Sigmoid colon (tissue), 6 donors: ENCODE measurements at regions not wholly inside any gene's neighbourhood (a gene's known extent, or its start where the extent isn't known, plus 50 kb on each side); places are given as distances from the start of the nearest gene placed in this dataset.
A peak's percentile ranks its signal among the peaks of the same experiment; 100 is the strongest.

Experiments
- DNase-seq: peaks from one replicate; pipeline ENCODE4 v3.0.0-alpha.2; 2019
- H3K27ac ChIP-seq, 4 donors: fragments of 200-600 bp; sonication (generic); one replicate each; pipeline ENCODE4 v1.5.1; 2016 to 2019; ENCODE audit warnings: mild to moderate bottlenecking in 1 of 4
- H3K27me3 ChIP-seq, 3 donors: fragments of 200-600 bp; sonication (generic); one replicate each; pipeline ENCODE4 v1.5.1; 2019; ENCODE audit warnings: mild to moderate bottlenecking in 1 of 3
- H3K36me3 ChIP-seq, 4 donors: fragments of 200-600 bp; sonication (generic); one replicate each; pipeline ENCODE4 v1.5.1; 2016 to 2019
- H3K4me1 ChIP-seq, 4 donors: fragments of 200-600 bp; sonication (generic); one replicate each; pipeline ENCODE4 v1.5.1; 2017 to 2019
- H3K4me3 ChIP-seq, 4 donors: fragments of 200-600 bp; sonication (generic); one replicate each; pipeline ENCODE4 v1.5.1; 2017 to 2019; ENCODE audit warnings: mild to moderate bottlenecking in 2 of 4, moderate library complexity in 1 of 4
- H3K9me3 ChIP-seq, 4 donors: fragments of 200-600 bp in 3 of 4; sonication (generic) in 3 of 4; one replicate each; pipeline versions ENCODE4 v1.5.1 to v1.6.1; 2013 to 2019
- EP300 ChIP-seq, 4 donors: sonication (generic); formaldehyde crosslinking; IDR thresholded peaks; one replicate each; pipeline ENCODE4 v1.6.1; 2017; ENCODE audit warnings: antibody characterized with exemption in 4 of 4
- POLR2A ChIP-seq, 2 donors: fragments of 450-650 bp; IDR thresholded peaks; one replicate each; pipeline ENCODE4 v1.6.1; 2016; ENCODE audit warnings: antibody characterized with exemption in 2 of 2, mild to moderate bottlenecking in 2 of 2, moderate library complexity in 2 of 2
- POLR2AphosphoS5 ChIP-seq, 4 donors: sonication (generic); formaldehyde crosslinking; IDR thresholded peaks; one replicate each; pipeline ENCODE4 v1.6.1; 2017; ENCODE audit warnings: antibody characterized with exemption in 4 of 4
- WGBS, 2 donors: extraction: QIAGEN DNeasy Blood & Tissue Kit; methylation state at CpG; one replicate each; pipeline ENCODE4 v1.1.7; 2013; 5-methylcytosine and 5-hydroxymethylcytosine counted together
- intact Hi-C: fragments of 100-400 bp; cut with DNase I; formaldehyde crosslinking; loops from one replicate; pipeline ENCODE4 v1.15.1; 2023
- TF ChIP-seq, protein P1 (sequence below), 4 experiments: fragments of 450-650 bp in 3 of 4; fragments of 200-600 bp in 1 of 4; IDR thresholded peaks; one replicate each; pipeline ENCODE4 v1.5.1; 2016 to 2019; ENCODE audit warnings: antibody characterized with exemption in 4 of 4, mild to moderate bottlenecking in 3 of 4, moderate library complexity in 2 of 4
- donor health status: healthy with polysubstance abuse.
- donor health status: healthy.

- H3K36me3 ChIP-seq: no peaks in the 10 kb centered on the region
These were observed 239.1 kb upstream of the ARHGAP20 start for GRCh38 chr11:110951037-110951949.

GRCh38 chr11:110948112-110948511 lies 235.9 kb upstream of the ARHGAP20 start:
- H3K9me3 ChIP-seq: no peaks in the 10 kb centered on the region
- DNase-seq: no peak
- peak overlapping the region in 1 of 4 donors; percentile 20 for H3K27ac ChIP-seq
- no peaks in the 10 kb centered on the region for H3K4me1 ChIP-seq
- TF ChIP-seq EP300 (IDR thresholded peaks at IDR 0.05) (no peak), POLR2AphosphoS5 (IDR thresholded peaks at IDR 0.05) (peak in 3 of 4 donors; percentile 21 to 51 (median 46))
- H3K4me3 ChIP-seq: no peak overlapping the region
- intact Hi-C loops: no loop called here
- WGBS, 2 donors: 86 to 88% methylated on average over 3 of the region's 3 CpGs
- H3K27me3 ChIP-seq: no peaks in the 10 kb centered on the region
- no peaks in the 10 kb centered on the region for H3K36me3 ChIP-seq

More at GRCh38 chr11:110951037-110951949, 239.1 kb upstream of the ARHGAP20 start:
- Histone ChIP-seq H3K9me3 (no peaks in the 10 kb centered on the region), H3K4me1 (no peaks in the 10 kb centered on the region), H3K27me3 (no peaks in the 10 kb centered on the region), H3K4me3 (no peak overlapping the region), H3K27ac (peak overlapping the region; percentile 6 to 60 (median 20))
- DNase-seq: no peak
- TF ChIP-seq EP300 (IDR thresholded peaks at IDR 0.05): no peak
- TF ChIP-seq POLR2AphosphoS5 (IDR thresholded peaks at IDR 0.05): no peak
- TF ChIP-seq, protein P1, sequence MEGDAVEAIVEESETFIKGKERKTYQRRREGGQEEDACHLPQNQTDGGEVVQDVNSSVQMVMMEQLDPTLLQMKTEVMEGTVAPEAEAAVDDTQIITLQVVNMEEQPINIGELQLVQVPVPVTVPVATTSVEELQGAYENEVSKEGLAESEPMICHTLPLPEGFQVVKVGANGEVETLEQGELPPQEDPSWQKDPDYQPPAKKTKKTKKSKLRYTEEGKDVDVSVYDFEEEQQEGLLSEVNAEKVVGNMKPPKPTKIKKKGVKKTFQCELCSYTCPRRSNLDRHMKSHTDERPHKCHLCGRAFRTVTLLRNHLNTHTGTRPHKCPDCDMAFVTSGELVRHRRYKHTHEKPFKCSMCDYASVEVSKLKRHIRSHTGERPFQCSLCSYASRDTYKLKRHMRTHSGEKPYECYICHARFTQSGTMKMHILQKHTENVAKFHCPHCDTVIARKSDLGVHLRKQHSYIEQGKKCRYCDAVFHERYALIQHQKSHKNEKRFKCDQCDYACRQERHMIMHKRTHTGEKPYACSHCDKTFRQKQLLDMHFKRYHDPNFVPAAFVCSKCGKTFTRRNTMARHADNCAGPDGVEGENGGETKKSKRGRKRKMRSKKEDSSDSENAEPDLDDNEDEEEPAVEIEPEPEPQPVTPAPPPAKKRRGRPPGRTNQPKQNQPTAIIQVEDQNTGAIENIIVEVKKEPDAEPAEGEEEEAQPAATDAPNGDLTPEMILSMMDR (IDR thresholded peaks at IDR 0.05): no peak
- no peak for TF ChIP-seq POLR2A (IDR thresholded peaks at IDR 0.05)
- intact Hi-C loops: no loop called here
- 63 to 73% methylated on average over 5 of the region's 5 CpGs for WGBS, 2 donors

- no peaks in the 10 kb centered on the region for H3K4me1 ChIP-seq
- no peaks in the 10 kb centered on the region for H3K27me3 ChIP-seq
- no peaks in the 10 kb centered on the region for H3K9me3 ChIP-seq
- H3K36me3 ChIP-seq: no peaks in the 10 kb centered on the region
- DNase-seq: peak; percentile 65
- 78 to 88% methylated on average over 3 of the region's 3 CpGs for WGBS, 2 donors
- TF ChIP-seq, protein P1 (IDR thresholded peaks at IDR 0.05): no peak
- no peak for TF ChIP-seq POLR2AphosphoS5 (IDR thresholded peaks at IDR 0.05)
- TF ChIP-seq POLR2A (IDR thresholded peaks at IDR 0.05): no peak
- no peak for TF ChIP-seq EP300 (IDR thresholded peaks at IDR 0.05)
- intact Hi-C loops: no loop called here
- peak overlapping the region in 2 of 4 donors; percentile 3 to 17 for H3K27ac ChIP-seq
- H3K4me3 ChIP-seq: no peak overlapping the region
These were observed 234.9 kb upstream of the ARHGAP20 start for GRCh38 chr11:110947096-110947495.

DNA sequence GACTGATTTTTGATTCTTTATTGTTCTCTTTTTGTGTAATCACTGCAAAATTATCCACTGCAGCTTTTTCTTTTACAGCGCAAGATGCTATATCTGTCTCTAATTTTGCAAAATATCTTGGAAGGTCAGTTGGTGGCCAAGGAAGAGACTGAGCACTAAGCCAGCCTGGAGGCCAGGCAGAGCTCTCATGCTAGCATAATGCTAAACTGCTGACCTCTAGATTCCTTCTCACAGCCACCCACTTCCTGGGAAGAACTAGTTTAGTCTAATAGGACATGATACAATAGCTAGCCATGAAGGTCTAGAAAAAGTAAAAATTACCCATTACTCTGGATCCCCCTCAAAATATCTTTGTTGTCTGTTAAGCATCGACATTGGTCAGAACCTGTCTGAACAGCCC lies 227.2 kb upstream of the ARHGAP20 start:
- DNase-seq: no peak
- H3K9me3 ChIP-seq: no peaks in the 10 kb centered on the region
- TF ChIP-seq POLR2AphosphoS5 (IDR thresholded peaks at IDR 0.05) (no peak), POLR2A (IDR thresholded peaks at IDR 0.05) (no peak), EP300 (IDR thresholded peaks at IDR 0.05) (no peak)
- TF ChIP-seq, protein P1 (IDR thresholded peaks at IDR 0.05): no peak
- intact Hi-C loops: no loop called here
- no peaks in the 10 kb centered on the region for H3K36me3 ChIP-seq
- WGBS, 2 donors: 95 to 97% methylated on average over 2 of the region's 2 CpGs
- no peak overlapping the region for H3K4me3 ChIP-seq
- H3K27ac ChIP-seq: no peak overlapping the region
- no peaks in the 10 kb centered on the region for H3K27me3 ChIP-seq
- no peaks in the 10 kb centered on the region for H3K4me1 ChIP-seq

DNA sequence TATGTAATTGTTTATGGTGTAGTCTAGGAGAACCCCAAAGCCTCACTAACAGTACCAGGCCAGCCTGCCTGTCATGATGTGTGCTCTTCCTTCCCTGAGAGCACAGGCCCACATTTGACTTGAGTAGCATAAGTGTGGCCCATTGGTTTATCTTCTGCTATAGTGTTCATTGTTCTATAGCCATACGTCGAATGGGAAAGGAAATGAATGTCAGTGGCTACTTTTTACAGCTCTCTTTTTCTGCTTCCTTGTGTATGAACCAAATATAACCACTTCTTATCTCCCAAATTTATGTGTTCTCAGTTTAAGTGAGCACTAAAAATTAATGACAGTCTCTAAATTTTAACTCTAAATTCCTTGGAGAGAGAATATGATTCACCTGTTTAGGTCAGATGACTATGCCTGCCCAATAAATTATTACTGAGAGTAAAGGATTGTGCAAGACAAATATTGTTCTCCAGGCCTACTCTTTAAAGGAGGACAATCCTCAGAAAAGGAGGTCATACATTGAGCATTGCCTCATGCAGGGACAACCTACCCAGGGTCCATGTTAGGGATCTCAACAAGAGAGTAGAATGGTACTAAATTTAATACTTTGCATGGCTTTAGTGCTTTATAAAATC lies 222.9 kb upstream of the ARHGAP20 start:
- no peak overlapping the region for H3K4me3 ChIP-seq
- no peaks in the 10 kb centered on the region for H3K27me3 ChIP-seq
- H3K4me1 ChIP-seq: no peaks in the 10 kb centered on the region
- no peak for DNase-seq
- no peaks in the 10 kb centered on the region for H3K36me3 ChIP-seq
- no peaks in the 10 kb centered on the region for H3K9me3 ChIP-seq
- H3K27ac ChIP-seq: no peak overlapping the region
- TF ChIP-seq POLR2A (IDR thresholded peaks at IDR 0.05) (no peak), EP300 (IDR thresholded peaks at IDR 0.05) (no peak), POLR2AphosphoS5 (IDR thresholded peaks at IDR 0.05) (no peak)
- TF ChIP-seq, protein P1 (IDR thresholded peaks at IDR 0.05): no peak
- WGBS, 2 donors: 19 to 65% methylated on average over 2 of the region's 2 CpGs
- intact Hi-C loops: no loop called here
